Ishikawa (cell line): ENCODE measurements at regions not wholly inside any gene's neighbourhood (a gene's known extent, or its start where the extent isn't known, plus 50 kb on each side); places are given as distances from the start of the nearest gene placed in this dataset.

Source experiments
- CEBPB ChIP-seq: IDR thresholded peaks from 2 replicates; pipeline ENCODE4 v1.6.1; 2012
- CREB1 ChIP-seq: IDR thresholded peaks from 2 replicates; pipeline ENCODE4 v1.6.1; 2012; ENCODE audit warnings: low read depth
- EGR1 ChIP-seq: IDR thresholded peaks from 2 replicates; pipeline ENCODE4 v1.6.1; 2012
- EP300 ChIP-seq: IDR thresholded peaks from 2 replicates; pipeline ENCODE4 v1.6.1; 2012; ENCODE audit warnings: borderline replicate concordance
- FOXM1 ChIP-seq: IDR thresholded peaks from 2 replicates; pipeline ENCODE4 v1.6.1; 2012; ENCODE audit warnings: low read depth, borderline replicate concordance
- MAX ChIP-seq: IDR thresholded peaks from 2 replicates; pipeline ENCODE4 v1.6.1; 2012
- NFIC ChIP-seq: IDR thresholded peaks from 2 replicates; pipeline ENCODE4 v1.6.1; 2012
- RAD21 ChIP-seq: IDR thresholded peaks from 2 replicates; pipeline ENCODE4 v1.6.1; 2012; ENCODE audit warnings: low read depth
- TAF1 ChIP-seq: IDR thresholded peaks from 2 replicates; pipeline ENCODE4 v1.6.1; 2012; ENCODE audit warnings: low read depth, mild to moderate bottlenecking
- TCF12 ChIP-seq: IDR thresholded peaks from 2 replicates; pipeline ENCODE4 v1.6.1; 2012; ENCODE audit warnings: low read depth
- TEAD4 ChIP-seq: IDR thresholded peaks from 2 replicates; pipeline ENCODE4 v1.6.1; 2012
- YY1 ChIP-seq: IDR thresholded peaks from 2 replicates; pipeline ENCODE4 v1.6.1; 2012; ENCODE audit warnings: low read depth
- ZBTB7A ChIP-seq: IDR thresholded peaks from 2 replicates; pipeline ENCODE4 v1.6.1; 2012; ENCODE audit warnings: low read depth
- TF ChIP-seq, protein P1 (sequence below): IDR thresholded peaks from 2 replicates; pipeline ENCODE4 v1.6.1; 2012
- TF ChIP-seq, protein P2 (sequence below): IDR thresholded peaks from 2 replicates; pipeline ENCODE4 v1.6.1; 2012; ENCODE audit warnings: low read depth, mild to moderate bottlenecking

DNA sequence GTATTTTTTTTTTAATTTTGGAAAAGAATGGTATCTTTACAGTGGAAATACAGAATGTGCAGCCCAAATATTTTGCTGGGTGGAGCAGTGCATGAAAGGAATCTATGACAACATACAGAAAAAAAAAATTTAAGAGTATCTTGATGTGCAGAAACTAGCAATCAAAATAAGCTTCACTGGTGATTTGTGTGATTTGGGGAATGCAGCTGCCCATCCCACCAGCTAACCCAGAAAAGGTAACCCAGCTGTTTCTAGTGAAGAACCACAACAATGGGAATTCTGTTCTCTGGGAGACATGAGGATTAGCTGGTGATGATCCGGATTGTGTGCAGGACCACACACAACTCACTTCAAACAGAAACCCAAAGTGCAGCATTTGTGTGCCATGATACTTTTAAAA lies 375.5 kb downstream of the SEMA3D start:
- TF ChIP-seq TCF12 (no peak), TEAD4 (no peak), EP300 (no peak), EGR1 (no peak), CREB1 (no peak), FOXM1 (no peak), TAF1 (no peak), RAD21 (no peak), ZBTB7A (no peak), NFIC (no peak), MAX (no peak), YY1 (no peak)
- TF ChIP-seq, protein P1, sequence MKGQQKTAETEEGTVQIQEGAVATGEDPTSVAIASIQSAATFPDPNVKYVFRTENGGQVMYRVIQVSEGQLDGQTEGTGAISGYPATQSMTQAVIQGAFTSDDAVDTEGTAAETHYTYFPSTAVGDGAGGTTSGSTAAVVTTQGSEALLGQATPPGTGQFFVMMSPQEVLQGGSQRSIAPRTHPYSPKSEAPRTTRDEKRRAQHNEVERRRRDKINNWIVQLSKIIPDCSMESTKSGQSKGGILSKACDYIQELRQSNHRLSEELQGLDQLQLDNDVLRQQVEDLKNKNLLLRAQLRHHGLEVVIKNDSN = no peak
- TF ChIP-seq, protein P2, sequence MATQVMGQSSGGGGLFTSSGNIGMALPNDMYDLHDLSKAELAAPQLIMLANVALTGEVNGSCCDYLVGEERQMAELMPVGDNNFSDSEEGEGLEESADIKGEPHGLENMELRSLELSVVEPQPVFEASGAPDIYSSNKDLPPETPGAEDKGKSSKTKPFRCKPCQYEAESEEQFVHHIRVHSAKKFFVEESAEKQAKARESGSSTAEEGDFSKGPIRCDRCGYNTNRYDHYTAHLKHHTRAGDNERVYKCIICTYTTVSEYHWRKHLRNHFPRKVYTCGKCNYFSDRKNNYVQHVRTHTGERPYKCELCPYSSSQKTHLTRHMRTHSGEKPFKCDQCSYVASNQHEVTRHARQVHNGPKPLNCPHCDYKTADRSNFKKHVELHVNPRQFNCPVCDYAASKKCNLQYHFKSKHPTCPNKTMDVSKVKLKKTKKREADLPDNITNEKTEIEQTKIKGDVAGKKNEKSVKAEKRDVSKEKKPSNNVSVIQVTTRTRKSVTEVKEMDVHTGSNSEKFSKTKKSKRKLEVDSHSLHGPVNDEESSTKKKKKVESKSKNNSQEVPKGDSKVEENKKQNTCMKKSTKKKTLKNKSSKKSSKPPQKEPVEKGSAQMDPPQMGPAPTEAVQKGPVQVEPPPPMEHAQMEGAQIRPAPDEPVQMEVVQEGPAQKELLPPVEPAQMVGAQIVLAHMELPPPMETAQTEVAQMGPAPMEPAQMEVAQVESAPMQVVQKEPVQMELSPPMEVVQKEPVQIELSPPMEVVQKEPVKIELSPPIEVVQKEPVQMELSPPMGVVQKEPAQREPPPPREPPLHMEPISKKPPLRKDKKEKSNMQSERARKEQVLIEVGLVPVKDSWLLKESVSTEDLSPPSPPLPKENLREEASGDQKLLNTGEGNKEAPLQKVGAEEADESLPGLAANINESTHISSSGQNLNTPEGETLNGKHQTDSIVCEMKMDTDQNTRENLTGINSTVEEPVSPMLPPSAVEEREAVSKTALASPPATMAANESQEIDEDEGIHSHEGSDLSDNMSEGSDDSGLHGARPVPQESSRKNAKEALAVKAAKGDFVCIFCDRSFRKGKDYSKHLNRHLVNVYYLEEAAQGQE = no peak

- TF ChIP-seq TAF1 (no peak), EGR1 (no peak), FOXM1 (no peak), TCF12 (no peak), ZBTB7A (no peak), CREB1 (no peak), RAD21 (no peak), MAX (no peak), EP300 (no peak), YY1 (no peak), CEBPB (no peak), NFIC (no peak), TEAD4 (no peak)
- TF ChIP-seq, protein P1 = no peak
- TF ChIP-seq, protein P2 = no peak
These were observed 377.0 kb downstream of the SEMA3D start for GRCh38 chr7:84809877-84810276.

GRCh38 chr7:84803979-84804378 lies 382.9 kb downstream of the SEMA3D start:
- no peak for TF ChIP-seq FOXM1
- TF ChIP-seq TAF1 = no peak
- TF ChIP-seq YY1 = no peak
- no peak for TF ChIP-seq TCF12
- no peak for TF ChIP-seq NFIC
- no peak for TF ChIP-seq EGR1

GRCh38 chr7:84801396-84801795 lies 385.5 kb downstream of the SEMA3D start:
- TF ChIP-seq, protein P1 = no peak
- TF ChIP-seq TAF1 (no peak), EP300 (no peak), ZBTB7A (no peak), RAD21 (no peak), TCF12 (no peak), NFIC (no peak), YY1 (no peak), CREB1 (no peak), EGR1 (no peak), FOXM1 (no peak), MAX (no peak), CEBPB (no peak), TEAD4 (no peak)
- TF ChIP-seq, protein P2 = no peak
